UCSD-AML1 (cell line): ENCODE measurements at regions not wholly inside any gene's neighbourhood (a gene's known extent, or its start where the extent isn't known, plus 50 kb on each side); places are given as distances from the start of the nearest gene placed in this dataset.
A peak's percentile ranks its signal among the peaks of the same experiment; 100 is the strongest.

Experiments
- DNase-seq: peaks from one replicate; lab custom pipeline; 2025; ENCODE audit not compliant: unreplicated experiment; lab: John Stamatoyannopoulos, UW

DNA sequence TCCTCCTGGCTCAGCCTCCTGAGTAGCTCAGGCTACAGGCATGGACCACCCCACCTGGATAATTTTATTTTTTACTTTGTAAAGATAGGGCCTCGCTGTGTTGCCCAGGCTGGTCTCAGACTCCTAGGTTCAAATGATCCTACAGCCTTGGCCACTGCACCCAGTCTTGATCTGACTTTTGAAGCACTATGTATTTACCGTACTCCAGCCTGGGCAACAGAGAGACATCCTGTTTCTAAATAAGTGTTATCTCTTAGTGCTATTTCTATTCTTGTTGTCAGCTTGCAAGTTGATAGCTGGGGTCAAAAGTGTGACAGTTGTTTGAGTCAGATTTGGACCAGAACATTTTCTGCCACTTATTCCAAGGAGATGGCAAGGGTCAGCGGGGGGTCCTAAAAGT lies 486.4 kb downstream of the NPIPA7 start:
- no peak for DNase-seq

DNA sequence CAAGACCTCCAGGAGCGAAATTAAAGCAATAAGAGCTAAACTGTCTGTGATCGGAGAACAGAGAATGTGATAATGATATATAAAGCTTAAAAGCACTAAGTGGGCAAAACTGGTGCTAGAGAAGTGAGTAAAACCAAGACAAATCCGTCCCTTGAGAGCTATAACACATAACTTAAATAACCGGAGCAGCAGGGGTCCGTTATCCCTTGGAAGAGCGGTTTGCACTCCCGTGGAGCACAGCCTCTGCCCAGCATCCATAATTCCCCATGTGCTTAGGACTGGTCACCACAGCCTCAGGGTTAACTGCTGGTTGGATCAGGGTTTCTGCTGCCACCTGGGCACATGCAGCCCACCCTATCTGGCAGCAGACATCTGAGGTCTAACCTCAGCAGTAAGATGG lies 489.0 kb downstream of the NPIPA7 start:
- no peak for DNase-seq

DNA sequence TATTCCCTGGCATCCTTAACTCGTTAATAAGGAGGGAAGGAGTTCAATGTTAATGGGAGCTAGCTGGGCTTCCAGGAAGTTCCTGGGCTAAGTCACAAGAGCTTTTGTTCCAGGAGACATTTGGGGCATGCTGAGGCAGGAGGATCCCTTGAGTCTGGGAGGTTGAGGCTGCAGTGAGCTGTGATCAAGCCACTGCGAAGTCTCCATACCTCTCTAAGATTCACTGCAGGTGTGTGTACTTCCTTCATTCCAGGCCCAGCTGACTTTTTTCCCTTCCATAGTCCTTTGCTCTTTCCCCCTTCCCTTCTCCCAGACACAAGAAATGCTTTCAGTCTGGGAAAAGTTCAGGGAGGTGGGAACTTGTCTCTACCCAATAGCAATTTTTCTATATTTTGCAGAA lies 489.8 kb downstream of the NPIPA7 start:
- DNase-seq: no peak

DNA sequence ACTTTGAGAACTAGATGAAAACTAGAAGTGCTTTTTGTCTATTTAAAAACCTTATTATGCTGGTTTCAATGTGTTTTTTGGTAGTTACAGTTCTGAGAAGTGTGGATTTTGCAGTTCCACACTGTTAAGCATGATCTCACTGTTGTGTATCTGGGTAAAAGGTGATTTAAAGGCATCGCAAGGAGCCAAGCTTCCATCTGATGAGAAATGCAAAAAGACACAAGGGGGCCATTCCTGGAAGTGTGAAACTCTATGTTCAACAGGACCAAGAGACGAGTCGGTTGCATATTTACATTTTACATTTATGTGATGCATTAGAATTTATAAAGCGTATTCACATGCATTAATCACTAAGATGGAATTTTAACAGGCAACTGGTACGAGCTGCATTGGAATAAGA lies 490.8 kb downstream of the NPIPA7 start:
- DNase-seq: no peak

DNA sequence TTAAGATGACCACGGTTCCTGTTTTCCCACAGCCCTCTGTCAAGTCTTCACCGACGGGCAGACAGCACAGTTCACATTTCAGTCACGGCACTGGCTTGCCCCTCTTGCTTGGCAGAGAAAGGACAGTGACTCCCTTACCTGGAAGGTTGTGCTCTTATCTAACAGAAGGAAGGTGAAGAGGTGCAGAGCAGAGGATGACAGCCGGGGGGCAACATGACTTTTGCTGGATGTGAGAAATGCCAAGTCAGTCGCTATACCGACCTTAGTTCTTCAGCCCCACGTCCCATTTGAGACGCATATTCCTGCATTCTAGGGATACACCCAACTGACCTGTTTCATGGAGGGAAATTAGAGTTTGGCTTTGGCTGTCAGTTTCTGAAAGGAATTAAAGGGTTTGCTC lies 492.3 kb downstream of the NPIPA7 start:
- peak; percentile 11 for DNase-seq

DNA sequence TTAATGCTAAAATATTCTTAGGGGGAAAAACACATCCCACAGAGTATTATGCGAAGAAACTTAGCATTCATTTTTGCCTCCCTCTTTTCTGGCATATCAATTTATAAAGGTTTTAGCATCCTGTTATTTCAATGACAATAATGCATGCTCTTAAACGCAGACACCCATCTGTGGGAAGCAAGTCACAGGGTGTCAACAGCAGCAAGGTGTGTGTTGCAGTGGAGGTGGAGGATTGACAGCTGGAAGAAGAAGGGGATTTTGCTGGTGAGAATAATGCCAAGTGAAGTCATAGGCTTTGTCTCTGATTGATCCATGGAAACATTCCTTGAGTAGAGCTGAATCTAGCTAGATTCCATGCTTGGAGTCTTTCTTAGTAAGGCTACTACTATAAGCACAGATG lies 498.1 kb downstream of the NPIPA7 start:
- no peak for DNase-seq

DNA sequence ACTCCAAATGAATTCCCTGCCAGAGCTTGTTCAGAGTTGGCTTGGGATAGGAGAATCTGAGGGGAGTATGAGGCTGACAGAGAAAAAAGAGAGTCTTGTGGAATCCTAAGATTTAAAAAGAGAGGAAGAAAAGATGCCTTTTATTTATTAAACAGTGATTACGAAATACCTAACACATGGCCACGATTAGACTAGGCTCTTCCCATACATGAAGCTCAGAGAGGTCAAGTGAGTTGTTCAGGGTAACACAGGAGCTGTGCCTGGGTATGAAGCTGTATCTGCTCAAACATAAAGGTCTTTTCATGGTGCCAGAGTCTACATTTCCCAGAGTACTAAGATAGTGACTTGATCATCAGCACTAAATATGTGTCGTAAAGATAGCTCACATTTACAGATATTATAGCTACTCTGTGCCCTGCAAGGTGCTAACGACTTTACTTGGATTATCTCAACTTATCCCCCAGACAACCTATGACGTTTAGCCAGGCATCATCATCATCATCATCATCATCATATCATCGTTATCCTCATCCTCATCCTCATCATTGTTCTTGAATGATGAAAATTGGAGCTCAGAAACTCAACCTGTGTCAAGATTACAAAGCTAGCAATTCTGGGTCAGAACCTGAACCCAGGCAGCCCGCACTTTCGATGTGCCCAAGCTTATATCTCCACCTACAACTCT lies 500.8 kb downstream of the NPIPA7 start:
- DNase-seq: no peak

DNA sequence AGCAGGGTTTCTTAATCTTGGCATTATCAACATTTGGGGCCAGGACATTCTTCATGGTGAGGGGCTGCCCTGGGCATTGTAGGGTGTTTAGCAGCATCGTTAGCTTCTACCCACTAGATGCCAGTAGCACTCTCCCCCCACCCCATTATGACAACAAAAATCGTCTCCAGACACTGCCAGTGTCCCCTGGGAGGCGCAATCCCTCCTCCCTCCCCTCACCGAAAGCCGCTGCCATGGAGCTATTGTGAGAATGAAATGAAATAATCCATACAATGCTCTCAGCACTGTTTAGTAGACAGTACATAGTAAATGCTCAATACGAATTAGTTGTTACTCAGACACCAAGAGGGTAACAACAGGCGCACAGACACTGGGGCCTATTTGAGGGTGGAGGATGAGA lies 502.9 kb downstream of the NPIPA7 start:
- DNase-seq: no peak

DNA sequence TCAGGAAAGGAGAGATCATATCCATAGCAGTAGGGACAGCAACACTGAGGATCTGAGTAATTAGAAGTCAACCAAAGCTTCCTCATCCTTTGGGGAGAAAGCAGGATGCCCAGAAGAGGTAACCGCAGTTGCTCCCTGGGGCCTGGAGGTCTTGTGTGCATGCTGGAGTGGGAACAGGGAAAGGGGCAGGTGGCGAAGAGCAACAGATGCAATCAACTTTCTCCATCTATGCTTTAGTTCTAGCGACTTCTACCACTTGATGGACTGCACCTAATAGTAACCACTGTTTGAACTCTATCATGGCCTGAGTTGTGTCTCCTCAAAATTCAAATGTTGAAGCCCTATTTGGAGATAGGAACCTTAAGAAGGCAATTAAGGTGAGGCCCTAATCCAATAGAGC lies 503.8 kb downstream of the NPIPA7 start:
- no peak for DNase-seq

DNA sequence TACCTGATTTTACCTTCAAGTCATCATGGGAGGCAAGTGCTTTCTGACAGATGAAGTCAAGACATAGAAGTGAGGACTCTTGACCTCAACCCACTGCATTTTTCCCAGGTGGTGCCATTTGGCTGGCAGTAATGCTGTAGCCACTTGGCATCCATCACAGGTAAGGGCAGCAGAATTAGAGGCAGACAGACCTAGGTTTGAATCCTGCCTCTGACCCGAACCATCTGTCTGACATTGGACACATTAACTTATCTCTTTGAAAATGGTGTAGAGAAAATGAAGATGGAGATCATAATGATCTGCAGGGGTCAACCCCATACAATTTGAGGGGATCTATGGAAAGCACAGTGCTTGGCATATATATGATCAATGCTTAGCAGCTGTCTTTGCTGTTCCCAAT lies 505.5 kb downstream of the NPIPA7 start:
- no peak for DNase-seq

DNA sequence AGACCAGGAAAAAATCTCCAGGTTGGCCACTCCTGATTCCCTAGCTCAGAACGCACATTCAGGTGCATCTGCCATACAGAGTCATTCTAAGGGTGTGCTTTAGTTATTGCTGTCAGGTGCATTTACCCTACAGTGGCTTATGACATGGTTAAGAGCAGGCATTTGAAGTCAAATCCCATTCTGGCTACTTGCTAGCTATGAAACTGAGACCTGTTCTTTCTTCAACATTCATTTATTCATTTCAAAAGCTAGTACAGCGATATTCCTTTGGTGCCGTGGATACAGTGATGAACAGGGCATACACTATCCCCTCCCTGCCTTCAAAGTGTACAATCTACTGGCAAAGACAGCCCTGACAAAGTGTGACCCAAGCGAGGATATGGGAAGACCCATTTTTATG lies 508.3 kb downstream of the NPIPA7 start:
- DNase-seq: no peak

DNA sequence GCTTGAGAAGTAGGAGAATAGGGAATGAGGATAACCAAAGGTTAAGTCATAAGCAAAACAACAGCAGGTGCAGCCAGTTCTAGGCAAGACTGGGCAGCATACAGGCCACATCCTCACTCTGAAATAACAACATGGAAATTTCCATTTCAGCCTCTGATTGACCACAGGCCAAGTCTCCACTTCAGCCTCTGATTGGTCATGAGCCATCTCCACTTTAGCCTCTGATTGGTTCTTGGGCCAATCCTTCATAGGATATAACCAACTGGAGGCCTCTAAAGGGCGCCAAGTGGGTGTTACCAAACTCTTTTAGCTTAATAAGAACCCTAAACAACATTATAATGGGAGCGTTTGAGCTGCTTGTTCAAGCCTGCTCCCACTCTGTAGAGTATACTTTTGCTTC lies 512.0 kb downstream of the NPIPA7 start:
- DNase-seq: no peak

DNA sequence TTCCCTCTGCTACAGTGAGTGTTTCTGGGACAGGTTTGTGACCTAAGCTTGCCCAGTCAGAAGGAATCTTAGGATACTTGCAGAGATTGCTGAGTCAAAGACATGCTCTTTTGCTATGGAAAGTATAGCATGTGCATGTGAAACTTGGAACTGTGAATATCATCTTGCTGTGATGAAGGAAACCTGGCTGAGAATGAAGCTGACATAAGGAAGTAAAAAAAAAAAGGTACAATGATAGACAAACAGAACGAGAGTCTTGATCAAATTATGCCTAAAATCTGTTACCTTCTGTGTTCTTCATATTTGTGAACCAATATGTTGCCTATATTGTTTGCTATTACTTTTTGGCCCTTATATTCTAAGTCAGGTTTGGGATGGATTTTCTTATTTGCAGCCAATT lies 525.7 kb downstream of the NPIPA7 start:
- DNase-seq: no peak

DNA sequence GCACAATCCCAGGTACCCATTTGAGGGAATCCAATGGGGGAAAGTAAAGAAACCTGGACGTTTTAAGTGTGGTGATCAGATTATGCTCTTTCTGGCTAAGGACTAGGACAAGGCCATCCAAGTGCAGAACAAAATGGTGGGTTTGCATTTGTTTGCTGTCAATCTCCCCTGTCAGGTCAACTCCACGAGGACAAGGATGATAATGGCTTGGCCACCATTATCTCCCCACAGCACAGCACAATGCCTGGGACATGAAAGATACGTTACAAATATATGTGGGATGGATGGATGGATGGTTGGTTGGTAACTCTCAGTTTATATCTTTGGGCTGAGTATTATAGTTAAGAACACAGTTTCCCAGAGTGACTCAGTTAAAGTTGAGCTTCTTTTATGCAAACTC lies 526.9 kb downstream of the NPIPA7 start:
- no peak for DNase-seq

DNA sequence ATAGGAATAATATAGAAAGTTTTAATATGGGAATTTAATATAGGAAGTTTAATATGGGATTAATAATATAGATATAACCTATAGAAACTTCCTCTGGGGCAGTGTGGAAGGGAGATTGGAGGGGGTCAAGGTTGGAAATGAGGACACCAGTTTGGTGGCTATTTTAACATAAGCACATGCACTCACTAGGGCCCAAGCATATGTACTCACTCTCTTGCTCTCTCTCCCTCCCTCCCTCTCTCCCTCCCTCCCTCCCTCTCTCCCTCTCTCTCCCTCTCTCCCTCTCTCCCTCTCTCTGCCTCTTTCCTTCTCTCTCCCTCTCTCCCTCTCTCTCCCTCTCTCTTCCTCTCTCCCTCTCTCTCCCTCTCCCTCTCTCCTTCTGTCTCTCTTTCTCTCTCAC lies 528.1 kb downstream of the NPIPA7 start:
- DNase-seq: no peak

DNA sequence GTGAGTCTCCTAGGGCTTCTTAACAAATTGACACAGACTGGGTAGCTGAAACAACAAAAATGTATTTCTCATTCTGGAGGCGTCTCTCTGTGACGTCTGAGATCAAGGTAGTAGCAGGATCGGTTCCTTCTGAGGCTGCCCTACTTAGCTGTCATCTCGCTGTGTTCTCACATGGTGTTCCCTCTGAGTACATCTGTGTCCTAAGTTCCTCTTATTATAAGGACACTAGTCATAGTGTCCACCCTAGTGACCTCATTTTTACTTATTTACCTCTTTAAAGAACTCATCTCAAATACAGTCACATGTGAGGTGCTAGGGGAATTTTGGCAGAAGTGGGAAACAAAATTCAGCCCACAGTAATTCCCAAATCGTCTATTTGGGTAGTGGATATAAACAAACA lies 529.1 kb downstream of the NPIPA7 start:
- no peak for DNase-seq

DNA sequence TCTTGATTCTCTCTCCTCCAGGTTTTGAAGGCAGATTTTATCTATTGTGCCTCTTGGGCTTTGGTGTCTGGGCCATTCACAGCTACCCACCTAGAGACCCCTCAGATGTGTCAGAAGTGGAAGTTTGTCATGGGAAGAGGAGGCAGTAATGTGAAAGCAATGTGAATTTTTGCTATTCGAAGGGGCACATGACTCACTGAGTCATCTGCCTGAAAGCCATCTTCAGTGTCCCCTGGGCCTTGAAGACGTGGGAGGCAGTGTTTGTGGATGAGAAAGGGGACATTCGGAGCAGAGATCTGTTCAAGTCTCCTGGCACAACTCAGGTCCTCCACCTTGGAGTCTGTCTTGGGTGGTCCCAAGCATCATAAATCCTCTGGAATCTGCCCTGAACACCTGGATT lies 530.2 kb downstream of the NPIPA7 start:
- DNase-seq: no peak

DNA sequence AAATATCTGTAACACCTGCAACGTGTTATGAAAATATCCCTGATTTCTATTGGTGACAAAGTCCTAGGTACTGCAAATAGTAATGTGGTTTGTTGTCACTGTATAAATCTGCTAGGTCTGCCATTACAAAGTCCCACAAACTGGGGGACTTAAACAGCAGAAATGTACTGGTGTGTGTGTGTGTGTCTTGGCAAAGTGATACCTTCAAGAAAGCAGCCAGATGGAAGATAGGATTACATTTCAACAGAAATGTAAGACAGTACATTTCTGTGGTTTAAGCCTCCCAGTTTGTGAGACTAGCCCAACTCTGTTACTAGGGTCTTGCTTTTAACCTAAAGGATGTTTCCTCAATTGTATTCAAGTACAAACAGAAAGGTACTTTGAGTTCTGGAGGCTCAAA lies 531.7 kb downstream of the NPIPA7 start:
- no peak for DNase-seq

DNA sequence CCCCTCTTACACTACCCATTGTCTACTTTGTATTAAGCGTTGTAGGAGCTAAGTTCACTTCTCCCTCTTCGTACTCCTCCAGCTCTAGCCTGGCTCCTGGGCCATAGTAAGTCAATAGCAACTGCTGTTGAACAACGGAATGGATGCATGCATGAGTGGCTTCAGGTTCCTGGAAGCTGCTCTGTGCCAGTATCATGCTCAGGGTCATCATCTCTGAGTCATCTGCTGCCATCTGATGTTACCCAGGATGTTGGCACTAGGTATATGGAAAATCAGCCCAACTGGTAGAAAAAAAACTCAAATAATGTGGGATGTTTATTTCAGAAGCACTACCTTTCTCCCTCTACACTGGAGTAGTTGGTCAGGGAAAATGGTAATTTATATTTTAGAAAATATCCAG lies 536.8 kb downstream of the NPIPA7 start:
- DNase-seq: no peak

DNA sequence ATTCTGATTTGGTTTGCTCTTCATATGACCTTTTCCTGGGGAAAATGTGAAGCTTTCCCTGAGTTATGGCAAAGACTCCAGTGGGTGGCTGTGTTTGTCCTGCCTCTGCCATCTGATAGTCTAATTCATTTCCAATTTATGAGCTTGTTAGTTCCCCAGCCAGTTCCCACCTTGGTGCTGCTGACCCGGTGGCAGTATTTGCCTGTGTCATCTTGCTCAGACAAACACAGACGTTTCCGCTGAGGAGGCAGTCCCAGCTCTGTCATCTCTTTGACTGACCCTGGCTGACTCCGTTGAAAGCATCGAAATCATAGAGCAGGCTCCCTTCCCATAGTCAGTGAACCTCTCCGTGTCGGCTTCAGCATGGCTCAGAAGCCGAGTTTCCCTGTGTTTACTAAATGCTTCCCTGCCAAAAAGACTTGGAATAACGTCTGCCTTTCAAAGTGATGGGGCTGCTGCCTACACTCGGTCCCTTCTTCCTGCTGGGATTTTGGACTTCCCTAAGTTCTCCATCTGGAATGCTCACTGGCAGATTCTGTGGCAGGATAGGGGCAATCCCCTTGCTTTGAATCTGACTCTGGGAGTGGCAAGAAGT lies 538.3 kb downstream of the NPIPA7 start:
- DNase-seq: no peak

DNA sequence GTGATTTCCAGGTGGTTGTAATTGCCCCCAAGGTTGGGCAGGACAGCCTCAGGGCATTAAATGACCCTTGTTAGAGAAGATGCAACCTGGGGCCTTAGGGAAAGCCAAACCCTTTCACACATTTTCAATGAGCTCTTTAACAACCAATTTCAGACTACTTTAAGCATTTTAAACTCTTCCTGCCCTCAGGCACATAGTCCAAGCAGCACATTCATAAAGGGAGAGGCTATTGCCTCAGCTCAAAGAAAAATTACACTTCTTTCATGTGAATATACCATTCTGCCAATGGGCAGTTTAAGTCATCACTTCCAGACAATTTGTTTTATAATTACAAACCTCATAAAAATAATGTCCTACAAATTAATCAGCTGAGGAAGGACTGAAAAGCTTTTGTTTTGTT lies 544.5 kb downstream of the NPIPA7 start:
- DNase-seq: no peak

DNA sequence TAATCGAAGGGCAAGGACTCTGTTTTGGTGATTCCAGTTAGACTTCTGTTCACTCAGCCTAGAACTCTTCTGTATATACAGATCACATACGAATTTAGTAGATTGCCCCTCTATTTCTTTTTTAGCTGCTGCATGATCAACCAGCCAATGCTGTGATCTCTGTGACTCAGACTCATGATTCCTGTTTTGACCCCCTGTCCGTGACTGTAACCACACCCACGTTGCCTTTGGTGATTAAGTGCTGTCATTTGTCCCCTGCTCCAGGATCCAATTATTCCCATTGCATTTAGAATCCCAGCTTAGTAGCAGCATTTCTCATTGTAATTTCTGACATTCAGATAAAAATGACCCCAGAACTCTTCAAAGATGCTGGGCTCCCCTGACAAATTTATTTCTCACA lies 545.7 kb downstream of the NPIPA7 start:
- DNase-seq: no peak

DNA sequence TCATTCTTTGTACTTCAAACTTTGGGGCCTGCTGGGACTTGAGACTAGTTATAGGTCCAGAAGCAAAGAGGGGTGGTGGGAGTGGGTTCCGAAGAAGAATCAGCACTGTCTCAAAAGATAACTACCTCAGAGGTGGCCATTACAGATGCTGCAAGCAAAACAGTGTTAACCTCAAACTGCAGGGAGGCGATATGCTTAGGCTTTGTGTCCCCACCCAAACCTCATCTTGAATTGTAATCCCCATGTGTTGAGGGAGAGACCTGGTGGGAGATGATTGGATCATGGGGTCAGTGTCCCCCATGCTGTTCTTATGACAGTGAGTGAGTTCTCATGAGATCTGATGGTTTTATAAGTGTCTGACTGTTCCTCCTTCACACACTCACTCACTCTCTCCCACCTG lies 545.3 kb downstream of the XYLT1 start:
- DNase-seq: no peak
